Keratinocyte (primary cell): ENCODE measurements at regions not wholly inside any gene's neighbourhood (a gene's known extent, or its start where the extent isn't known, plus 50 kb on each side); places are given as distances from the start of the nearest gene placed in this dataset.

ENCODE experiments used
- CTCF ChIP-seq, 3 experiments: IDR thresholded peaks in 1 of 3; conservative IDR thresholded peaks in 1 of 3; optimal IDR thresholded peaks in 1 of 3; 2 replicates in 2 of 3; 3 replicates in 1 of 3; pipeline versions ENCODE3 to v1.5.1; 2011; ENCODE audit warnings: low read length in 3 of 3, mild to moderate bottlenecking in 3 of 3, moderate library complexity in 2 of 3, control low read depth in 1 of 3, inconsistent platforms in 1 of 3; ENCODE audit not compliant: insufficient read depth in 2 of 3; ENCODE audit errors: extremely low read depth in 1 of 3
- EZH2 ChIP-seq: IDR thresholded peaks from one replicate; pipeline ENCODE4 v1.6.1; 2012; ENCODE audit warnings: inconsistent platforms, mild to moderate bottlenecking, low read length, moderate library complexity

- TF ChIP-seq CTCF (optimal IDR thresholded peaks at IDR 0.05 in 1 of 3, IDR thresholded peaks at IDR 0.05 in 1 of 3, conservative IDR thresholded peaks at IDR 0.05 in 1 of 3; ENCODE audit: extremely low read depth in 1 of 3, insufficient read depth in 2 of 3, low read length in 3 of 3) (no peak), EZH2 (no peak)
These were observed 279.6 kb downstream of the SLC4A3 start for GRCh38 chr2:219907011-219907365.
